ENCODE measurements at regions not wholly inside any gene's neighbourhood (a gene's known extent, or its start where the extent isn't known, plus 50 kb on each side); places are given as distances from the start of the nearest gene placed in this dataset.

- TF ChIP-seq CTCF (IDR thresholded peaks at IDR 0.05) (no peak), POLR2A (IDR thresholded peaks at IDR 0.05) (no peak)
These were observed 653.4 kb upstream of the ID2 start for GRCh38 chr2:8028436-8028835.
